T47D (cell line): ENCODE measurements at regions not wholly inside any gene's neighbourhood (a gene's known extent, or its start where the extent isn't known, plus 50 kb on each side); places are given as distances from the start of the nearest gene placed in this dataset.

Experiments
- DNase-seq, 2 experiments: peaks; one replicate each; pipeline versions ENCODE4 v3.0.0 to v3.0.0-alpha.2; 2011 to 2012; ENCODE audit warnings: low read depth in 1 of 2, low spot score in 1 of 2
- JUND ChIP-seq: IDR thresholded peaks from 2 replicates; pipeline ENCODE4 v1.6.1; 2012; ENCODE audit warnings: low read depth
- in situ Hi-C: cut with HindIII; loops from 2 replicates; pipeline ENCODE4 v1.10.0; 2016; ENCODE audit warnings: low sequenced_read_pairs, low pct_unique_long_range_greater_than_20kb

DNA sequence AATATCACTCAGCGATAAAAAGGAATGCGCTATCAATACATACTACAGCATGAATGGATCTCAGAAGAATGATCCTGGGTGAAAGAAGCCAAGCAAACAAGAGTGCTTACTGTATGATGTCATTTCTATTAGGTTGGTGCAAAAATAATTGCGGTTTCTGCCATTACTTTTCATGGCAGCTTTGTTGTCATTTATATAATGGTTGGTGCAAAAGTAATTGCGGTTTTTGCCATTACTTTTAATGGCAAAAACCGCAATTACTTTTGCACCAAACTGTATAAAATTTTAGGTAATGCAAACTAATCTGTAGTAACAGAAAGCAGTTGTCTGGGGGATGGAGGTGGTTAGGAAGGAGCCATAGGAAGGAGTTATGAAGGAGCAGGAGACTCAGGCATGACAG, 318.3 kb upstream of the ZMIZ1 start:
- no peak for TF ChIP-seq JUND
- in situ Hi-C loops: no loop called here
- no peak for DNase-seq

DNA sequence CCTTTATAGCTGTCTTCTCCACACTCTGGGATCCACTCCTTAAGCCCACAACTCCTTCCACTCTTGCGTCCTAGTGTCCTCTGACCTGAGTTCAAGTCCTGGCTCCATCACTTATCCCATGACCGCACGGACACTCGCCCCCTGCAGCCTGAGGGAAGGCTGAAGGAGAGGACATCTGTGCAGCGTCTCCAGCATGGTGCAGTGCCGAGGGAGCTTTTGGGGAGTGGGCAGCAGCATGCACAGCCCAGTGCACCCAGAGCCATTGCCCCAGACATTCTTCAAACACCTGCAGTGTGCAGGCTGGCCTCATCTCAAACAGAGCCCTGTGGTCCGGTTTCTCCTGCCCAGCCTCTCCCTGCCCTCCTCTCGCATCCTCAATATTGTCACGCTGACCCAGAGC, 317.1 kb upstream of the ZMIZ1 start:
- in situ Hi-C loops: no loop called here
- DNase-seq: no peak
- TF ChIP-seq JUND: no peak

DNA sequence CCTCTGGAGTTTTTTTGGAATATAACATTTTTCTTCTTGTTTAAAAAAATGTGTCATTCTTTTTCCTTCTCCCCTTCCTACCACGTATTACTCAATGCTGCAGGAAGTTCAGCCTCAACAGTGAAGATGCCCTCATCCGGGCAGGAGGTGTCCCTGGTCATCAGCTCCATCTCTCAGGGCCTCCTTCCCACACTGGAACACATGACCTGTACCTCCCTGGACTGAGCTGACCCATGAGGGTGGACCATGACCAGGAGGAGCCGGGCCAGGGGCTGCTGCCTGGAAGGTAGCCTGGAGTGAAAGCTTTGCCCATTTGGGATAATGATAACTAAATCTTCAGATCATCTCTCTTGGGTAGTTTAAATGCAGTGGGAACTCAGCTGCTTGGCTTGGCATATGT, 316.5 kb upstream of the ZMIZ1 start:
- in situ Hi-C loops: no loop called here
- DNase-seq: no peak
- no peak for TF ChIP-seq JUND

DNA sequence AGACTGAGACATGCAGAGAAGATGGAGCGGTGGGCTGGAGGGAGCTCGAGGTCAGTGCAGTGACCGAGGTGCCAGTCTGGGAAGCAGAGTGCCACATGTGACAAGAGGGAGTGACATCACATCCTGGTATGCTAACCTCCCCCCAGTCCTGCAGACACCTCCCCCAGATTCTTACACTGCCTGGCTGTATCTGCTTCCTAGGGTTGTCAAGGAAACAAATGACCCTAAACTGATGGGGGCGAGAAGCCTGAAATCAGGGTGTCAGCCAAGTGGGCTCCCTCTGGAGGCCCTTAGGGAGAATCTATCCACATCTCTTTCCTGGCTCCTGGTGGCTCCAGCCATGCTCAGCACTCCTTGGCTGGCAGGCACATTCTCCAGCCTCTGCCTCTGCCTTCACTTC, 316.1 kb upstream of the ZMIZ1 start:
- no peak for TF ChIP-seq JUND

DNA sequence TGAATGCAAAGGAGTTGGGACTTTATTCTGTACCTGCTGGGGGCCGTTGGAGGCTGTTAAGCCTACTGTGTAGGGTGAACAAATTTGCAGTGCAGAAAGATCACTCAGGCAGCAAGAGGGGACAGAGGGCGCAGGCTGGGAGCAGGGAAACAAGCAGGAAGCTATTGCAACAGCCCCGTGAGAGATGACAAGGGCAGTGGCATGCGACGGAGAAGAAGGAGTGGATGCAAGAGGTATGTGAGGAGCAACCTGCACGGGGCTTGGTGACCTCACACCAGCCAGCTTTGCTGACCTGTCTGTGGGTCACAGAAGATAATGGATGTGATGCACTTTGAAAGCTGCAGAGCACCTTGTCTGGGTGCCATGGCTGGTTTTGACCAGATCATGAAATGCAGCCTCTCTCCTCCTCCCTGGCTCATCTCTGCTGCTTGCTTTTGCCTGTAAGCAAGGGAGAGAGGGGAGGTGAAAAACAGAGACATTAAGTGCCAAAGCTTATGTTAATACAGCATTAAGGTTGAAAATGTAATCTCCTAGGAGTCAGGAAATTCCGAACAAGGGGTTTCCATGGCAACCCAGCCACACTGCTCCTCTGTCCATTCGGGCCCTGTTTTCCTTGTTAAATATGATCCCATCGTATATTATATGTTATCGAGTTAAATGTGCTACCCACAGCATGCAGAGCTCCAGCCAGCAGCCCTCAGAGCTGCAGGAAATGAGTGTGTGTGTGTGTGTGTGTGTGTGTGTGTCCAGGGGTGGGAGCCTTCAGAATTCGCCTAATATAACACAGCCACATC, 314.3 kb upstream of the ZMIZ1 start:
- TF ChIP-seq JUND: no peak
- in situ Hi-C loops: no loop called here
- DNase-seq: no peak

More for the DNA sequence above, 316.1 kb upstream of the ZMIZ1 start:
- in situ Hi-C loops: no loop called here
- DNase-seq: no peak

DNA sequence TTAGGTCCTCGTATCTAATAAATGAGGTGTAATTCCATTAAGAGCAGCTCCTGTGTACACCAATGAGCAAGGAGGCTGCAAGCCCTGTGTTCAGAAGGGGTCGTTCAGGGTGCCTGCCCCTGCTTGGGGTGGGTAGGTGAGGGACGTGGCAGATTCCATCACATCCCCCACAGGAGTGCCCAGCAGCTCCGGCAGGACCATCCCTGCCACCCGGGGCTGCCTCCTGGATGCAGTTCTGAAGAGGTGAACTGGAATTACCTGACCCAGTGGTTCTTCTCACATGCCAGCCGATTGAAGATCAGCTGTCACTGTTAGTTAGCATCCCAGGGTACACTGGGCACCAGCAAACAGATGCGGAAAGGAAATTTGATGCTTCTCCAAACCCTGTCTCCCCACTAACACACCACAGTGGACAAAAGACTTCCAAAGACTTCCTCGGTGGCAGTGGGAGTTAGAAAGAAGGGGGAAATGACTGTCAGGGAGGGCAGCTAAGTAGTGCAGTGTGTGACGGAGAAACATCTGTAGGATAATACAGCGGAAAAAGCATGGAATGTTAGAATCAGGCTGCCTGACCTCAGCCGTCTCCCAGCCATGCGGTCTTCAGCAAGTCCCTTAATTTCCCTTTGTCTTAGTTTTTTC, 313.6 kb upstream of the ZMIZ1 start:
- no peak for TF ChIP-seq JUND
- no peak for DNase-seq
- in situ Hi-C loops: no loop called here

DNA sequence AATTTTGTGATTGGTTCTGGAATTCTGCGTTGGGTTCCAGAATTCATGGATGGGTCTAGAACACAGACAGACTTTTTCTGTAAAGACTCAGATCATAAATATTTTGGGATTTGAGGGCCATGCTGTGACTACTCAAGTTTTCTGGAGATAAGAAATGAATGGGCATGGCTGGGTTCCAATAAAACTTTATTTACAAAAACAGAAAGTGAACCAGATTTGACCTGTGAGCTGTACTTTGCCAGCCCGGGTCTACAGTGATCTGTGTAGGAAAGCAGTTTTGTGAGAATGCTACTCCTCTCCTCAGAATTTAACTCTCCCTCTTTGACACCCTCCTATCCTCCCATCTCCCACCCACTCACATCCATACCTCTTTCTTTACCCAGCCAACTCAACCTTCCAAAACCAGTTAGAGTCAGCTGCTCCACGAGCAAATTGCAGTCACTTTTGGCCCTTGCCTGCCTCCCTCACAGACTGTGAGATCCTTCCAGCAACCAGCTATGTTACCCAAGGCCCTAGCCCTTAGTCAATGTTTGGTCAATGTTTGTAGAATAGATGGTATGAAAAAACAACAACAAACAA, 312.8 kb upstream of the ZMIZ1 start:
- TF ChIP-seq JUND: no peak
- in situ Hi-C loops: no loop called here
- no peak for DNase-seq

DNA sequence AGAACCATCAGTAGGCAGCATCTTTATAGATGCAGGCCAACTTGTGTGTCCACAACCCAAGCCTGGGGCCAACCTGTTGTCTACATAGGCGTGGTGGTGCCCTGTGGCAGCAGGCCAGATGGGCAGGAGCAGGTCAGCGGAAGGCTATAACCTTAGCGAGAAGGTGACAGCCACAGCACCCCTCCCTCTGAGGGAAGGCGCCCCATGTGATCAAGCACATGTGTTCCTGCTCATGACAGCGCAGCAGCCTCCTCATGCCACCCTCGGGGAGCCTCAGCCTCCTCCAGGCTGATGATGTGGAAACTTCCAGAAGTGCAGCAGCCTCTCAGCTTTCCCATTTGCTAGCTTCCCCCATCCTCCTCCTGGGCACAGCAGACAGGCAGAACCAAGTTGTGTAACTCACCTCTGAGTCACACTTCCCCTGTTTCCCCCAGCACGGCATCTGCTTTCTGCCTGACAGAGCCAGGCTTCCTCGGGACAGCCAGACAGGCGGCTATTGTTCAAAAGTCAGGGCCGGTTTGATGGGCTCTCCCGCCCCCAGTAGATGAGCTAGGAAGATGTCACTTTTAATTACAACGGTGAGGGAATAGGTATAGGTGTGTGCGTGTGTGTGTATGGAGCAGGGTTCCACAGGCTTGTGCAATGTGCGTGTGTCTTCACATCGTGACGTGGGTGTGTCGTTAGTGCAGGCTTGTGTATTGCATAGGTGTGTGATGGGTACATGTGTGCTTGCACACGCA, 312.0 kb upstream of the ZMIZ1 start:
- peak in 1 of 2 experiments; percentile 30 for DNase-seq
- in situ Hi-C loops: no loop called here
- no peak for TF ChIP-seq JUND

DNA sequence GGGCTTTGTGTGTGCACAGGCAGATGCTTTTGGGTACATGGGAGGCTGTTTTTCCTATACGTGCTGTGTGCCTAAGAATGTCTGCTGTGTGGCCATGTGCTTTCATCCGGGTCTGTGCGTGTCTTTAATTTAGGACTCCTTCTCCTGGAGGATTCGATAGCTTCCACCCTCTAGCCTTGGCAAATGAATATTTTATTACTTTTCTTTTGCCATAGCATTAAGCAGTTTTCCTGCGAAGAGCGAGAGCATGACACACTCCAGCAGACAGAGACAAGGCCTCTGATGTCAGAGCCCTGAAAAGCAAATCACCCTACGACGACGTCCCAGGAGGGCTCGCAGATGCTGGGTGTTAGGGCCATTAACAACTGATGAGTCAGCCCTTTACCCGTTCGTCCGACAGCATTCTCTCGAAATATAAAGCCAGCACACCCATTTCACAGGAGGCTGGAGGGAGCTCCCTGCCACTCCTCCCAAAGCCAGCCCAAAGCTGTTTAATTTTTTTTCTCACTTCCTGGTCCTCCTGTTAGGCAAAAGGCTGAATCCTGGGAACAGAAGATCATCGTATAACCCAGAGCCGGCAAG, 311.3 kb upstream of the ZMIZ1 start:
- no peak for TF ChIP-seq JUND
- no peak for DNase-seq
- in situ Hi-C loops: no loop called here

DNA sequence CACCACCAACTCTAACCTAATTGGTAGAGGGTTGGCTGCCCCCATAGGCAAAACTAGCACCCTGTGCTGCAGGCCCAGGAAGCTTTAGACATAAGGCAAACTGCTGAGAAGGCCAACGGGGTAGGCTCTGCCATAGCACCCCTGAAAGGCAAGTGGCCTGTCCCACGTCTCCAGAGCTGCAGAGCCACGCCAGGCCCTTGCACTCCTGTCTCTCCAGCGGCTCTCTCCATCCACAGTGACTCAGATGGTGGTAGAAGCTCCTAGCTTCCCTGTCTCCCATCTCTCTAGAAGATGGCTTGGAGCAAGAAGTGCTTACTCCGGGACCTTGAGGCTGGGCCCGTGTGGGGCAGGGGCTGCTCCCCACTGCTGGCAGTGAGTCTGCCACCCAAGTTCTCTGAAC, 310.6 kb upstream of the ZMIZ1 start:
- no peak for DNase-seq
- in situ Hi-C loops: no loop called here
- no peak for TF ChIP-seq JUND

DNA sequence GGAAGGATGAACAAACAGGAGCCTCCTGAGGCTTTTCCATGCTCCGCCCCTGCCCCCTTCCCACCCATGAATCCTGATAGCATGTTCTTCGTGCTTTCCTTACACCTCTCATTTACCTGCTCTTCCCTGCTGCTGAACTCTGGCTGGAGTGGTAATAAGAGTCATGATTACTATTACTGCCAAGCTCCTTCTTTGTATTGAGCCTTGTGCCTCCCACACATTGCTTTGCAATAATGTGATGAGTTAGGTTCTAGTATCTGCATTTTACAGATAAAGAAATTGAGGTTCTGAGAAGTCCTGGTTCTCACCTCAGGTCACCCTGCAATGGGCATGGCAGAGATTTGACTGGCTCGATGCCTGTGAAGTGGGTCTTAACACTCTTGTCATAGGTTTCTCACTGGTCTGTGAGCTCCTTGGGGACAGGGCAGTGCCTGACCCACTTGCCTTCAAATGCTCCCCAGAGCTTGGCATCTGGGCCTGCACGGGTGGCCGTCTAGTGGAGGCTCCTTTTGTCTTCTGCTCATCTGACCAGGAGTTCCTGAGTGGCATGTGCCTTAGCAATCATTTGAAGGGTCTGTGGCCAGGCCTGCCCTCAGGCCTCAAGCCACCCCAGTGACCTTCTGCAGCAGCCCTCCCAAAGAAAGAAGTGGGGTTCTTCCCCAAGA, 309.2 kb upstream of the ZMIZ1 start:
- in situ Hi-C loops: no loop called here
- no peak for TF ChIP-seq JUND
- DNase-seq: no peak
